GM21447 (cell line): ENCODE measurements at regions not wholly inside any gene's neighbourhood (a gene's known extent, or its start where the extent isn't known, plus 50 kb on each side); places are given as distances from the start of the nearest gene placed in this dataset.
A peak's percentile ranks its signal among the peaks of the same experiment; 100 is the strongest.

Experiments
- ATAC-seq: cut with Tn5 transposase; IDR thresholded peaks from one replicate; pipeline ENCODE4 v1.9.1; 2021; ENCODE audit not compliant: unreplicated experiment

GRCh38 chr6:4308364-4308763 is 173.0 kb upstream of the ECI2 start:
- no peak for ATAC-seq

- no peak for ATAC-seq
Observed at GRCh38 chr6:4304927-4305455, 169.6 kb upstream of the ECI2 start.

- no peak for ATAC-seq
Observed at GRCh38 chr6:4303638-4304037, 168.3 kb upstream of the ECI2 start.

- ATAC-seq, result no peak
Observed at GRCh38 chr6:4302524-4302923, 167.1 kb upstream of the ECI2 start.

- ATAC-seq, result no peak
Observed at GRCh38 chr6:4301871-4302270, 166.5 kb upstream of the ECI2 start.

- ATAC-seq, result no peak
Observed at GRCh38 chr6:4300917-4301316, 165.5 kb upstream of the ECI2 start.

GRCh38 chr6:4299476-4299875 is 164.1 kb upstream of the ECI2 start:
- no peak for ATAC-seq

GRCh38 chr6:4297348-4297747 is 162.0 kb upstream of the ECI2 start:
- no peak for ATAC-seq

GRCh38 chr6:4296552-4296951 is 161.2 kb upstream of the ECI2 start:
- ATAC-seq, result no peak

GRCh38 chr6:4295783-4296155 is 160.4 kb upstream of the ECI2 start:
- no peak for ATAC-seq

- ATAC-seq, result no peak
Observed at GRCh38 chr6:4295058-4295782, 159.8 kb upstream of the ECI2 start.

GRCh38 chr6:4294636-4295035 is 159.3 kb upstream of the ECI2 start:
- no peak for ATAC-seq

- no peak for ATAC-seq
Observed at GRCh38 chr6:4291453-4292403, 156.4 kb upstream of the ECI2 start.

- ATAC-seq, result no peak
Observed at GRCh38 chr6:4289770-4290320, 154.5 kb upstream of the ECI2 start.

GRCh38 chr6:4287811-4288244 is 152.5 kb upstream of the ECI2 start:
- no peak for ATAC-seq

GRCh38 chr6:4287372-4287771 is 152.0 kb upstream of the ECI2 start:
- ATAC-seq, result no peak

- ATAC-seq, result no peak
Observed at GRCh38 chr6:4282926-4283325, 147.6 kb upstream of the ECI2 start.

GRCh38 chr6:4281341-4282293 is 146.2 kb upstream of the ECI2 start:
- peak; percentile 94 for ATAC-seq

GRCh38 chr6:4280707-4281106 is 145.3 kb upstream of the ECI2 start:
- ATAC-seq, result no peak

- ATAC-seq, result no peak
Observed at GRCh38 chr6:4280031-4280430, 144.7 kb upstream of the ECI2 start.
